ENCODE measurements at regions not wholly inside any gene's neighbourhood (a gene's known extent, or its start where the extent isn't known, plus 50 kb on each side); places are given as distances from the start of the nearest gene placed in this dataset.

- in situ Hi-C loops (cut with MboI; ENCODE audit: low pct_ligation_motif_present in 1 of 4, low pct_unique_long_range_greater_than_20kb in 1 of 4, low sequenced_read_pairs in 3 of 4): no loop called here
- TF ChIP-seq POLR2A (IDR thresholded peaks at IDR 0.05) (no peak), EP300 (IDR thresholded peaks at IDR 0.05; ENCODE audit: low read depth) (no peak), POLR2AphosphoS5 (IDR thresholded peaks at IDR 0.05) (no peak)
- TF ChIP-seq, protein P1, sequence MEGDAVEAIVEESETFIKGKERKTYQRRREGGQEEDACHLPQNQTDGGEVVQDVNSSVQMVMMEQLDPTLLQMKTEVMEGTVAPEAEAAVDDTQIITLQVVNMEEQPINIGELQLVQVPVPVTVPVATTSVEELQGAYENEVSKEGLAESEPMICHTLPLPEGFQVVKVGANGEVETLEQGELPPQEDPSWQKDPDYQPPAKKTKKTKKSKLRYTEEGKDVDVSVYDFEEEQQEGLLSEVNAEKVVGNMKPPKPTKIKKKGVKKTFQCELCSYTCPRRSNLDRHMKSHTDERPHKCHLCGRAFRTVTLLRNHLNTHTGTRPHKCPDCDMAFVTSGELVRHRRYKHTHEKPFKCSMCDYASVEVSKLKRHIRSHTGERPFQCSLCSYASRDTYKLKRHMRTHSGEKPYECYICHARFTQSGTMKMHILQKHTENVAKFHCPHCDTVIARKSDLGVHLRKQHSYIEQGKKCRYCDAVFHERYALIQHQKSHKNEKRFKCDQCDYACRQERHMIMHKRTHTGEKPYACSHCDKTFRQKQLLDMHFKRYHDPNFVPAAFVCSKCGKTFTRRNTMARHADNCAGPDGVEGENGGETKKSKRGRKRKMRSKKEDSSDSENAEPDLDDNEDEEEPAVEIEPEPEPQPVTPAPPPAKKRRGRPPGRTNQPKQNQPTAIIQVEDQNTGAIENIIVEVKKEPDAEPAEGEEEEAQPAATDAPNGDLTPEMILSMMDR (IDR thresholded peaks at IDR 0.05): no peak
Observed at GRCh38 chr6:122187186-122187585, 212.3 kb upstream of the HSF2 start.

GRCh38 chr6:122198922-122199321 lies 200.5 kb upstream of the HSF2 start:
- H3K9me3 ChIP-seq: no peaks in the 10 kb centered on the region
- WGBS, 2 donors (ENCODE audit: low coverage in 1 of 2): 82 to 94% methylated on average over 1 of the region's 1 CpG
- TF ChIP-seq POLR2A (IDR thresholded peaks at IDR 0.05) (no peak), EP300 (IDR thresholded peaks at IDR 0.05; ENCODE audit: low read depth) (no peak), POLR2AphosphoS5 (IDR thresholded peaks at IDR 0.05) (no peak)
- TF ChIP-seq, protein P1 (IDR thresholded peaks at IDR 0.05): no peak
- H3K4me1 ChIP-seq: no peaks in the 10 kb centered on the region
- intact Hi-C loops (cut with DNase I; ENCODE audit: low total_unique reads) (no loop called here), in situ Hi-C loops (cut with MboI; ENCODE audit: low pct_ligation_motif_present in 1 of 4, low pct_unique_long_range_greater_than_20kb in 1 of 4, low sequenced_read_pairs in 3 of 4) (no loop called here)
- no peaks in the 10 kb centered on the region for H3K36me3 ChIP-seq
- DNase-seq: no peak
- H3K4me3 ChIP-seq: no peak overlapping the region
- H3K27me3 ChIP-seq: no peaks in the 10 kb centered on the region
- no peak overlapping the region for H3K27ac ChIP-seq

More at GRCh38 chr6:122187186-122187585, 212.3 kb upstream of the HSF2 start:
- H3K36me3 ChIP-seq: no peaks in the 10 kb centered on the region
- intact Hi-C loops (cut with DNase I; ENCODE audit: low total_unique reads): loop anchor here (10.0 kb wide), 1 partner anchor 772 kb away; no protein-coding TSS in a partner anchor
- no peaks in the 10 kb centered on the region for H3K27me3 ChIP-seq
- H3K4me3 ChIP-seq: no peak overlapping the region
- no peaks in the 10 kb centered on the region for H3K9me3 ChIP-seq
- 92 to 94% methylated on average over 1 of the region's 1 CpG for WGBS, 2 donors (ENCODE audit: low coverage in 1 of 2)
- H3K27ac ChIP-seq: no peak overlapping the region
- H3K4me1 ChIP-seq: no peaks in the 10 kb centered on the region
- DNase-seq: no peak

GRCh38 chr6:122200440-122200839 lies 199.0 kb upstream of the HSF2 start:
- TF ChIP-seq POLR2AphosphoS5 (IDR thresholded peaks at IDR 0.05) (no peak), POLR2A (IDR thresholded peaks at IDR 0.05) (no peak), EP300 (IDR thresholded peaks at IDR 0.05; ENCODE audit: low read depth) (no peak)
- TF ChIP-seq, protein P1 (IDR thresholded peaks at IDR 0.05): no peak
- H3K27me3 ChIP-seq: no peaks in the 10 kb centered on the region
- no peaks in the 10 kb centered on the region for H3K36me3 ChIP-seq
- intact Hi-C loops (cut with DNase I; ENCODE audit: low total_unique reads) (no loop called here), in situ Hi-C loops (cut with MboI; ENCODE audit: low pct_ligation_motif_present in 1 of 4, low pct_unique_long_range_greater_than_20kb in 1 of 4, low sequenced_read_pairs in 3 of 4) (no loop called here)
- no peak overlapping the region for H3K27ac ChIP-seq
- H3K9me3 ChIP-seq: no peaks in the 10 kb centered on the region
- no peak for DNase-seq
- H3K4me3 ChIP-seq: no peak overlapping the region
- H3K4me1 ChIP-seq: no peaks in the 10 kb centered on the region
- WGBS, 2 donors (ENCODE audit: low coverage in 1 of 2): 36 to 78% methylated on average over 1 of the region's 1 CpG

DNA sequence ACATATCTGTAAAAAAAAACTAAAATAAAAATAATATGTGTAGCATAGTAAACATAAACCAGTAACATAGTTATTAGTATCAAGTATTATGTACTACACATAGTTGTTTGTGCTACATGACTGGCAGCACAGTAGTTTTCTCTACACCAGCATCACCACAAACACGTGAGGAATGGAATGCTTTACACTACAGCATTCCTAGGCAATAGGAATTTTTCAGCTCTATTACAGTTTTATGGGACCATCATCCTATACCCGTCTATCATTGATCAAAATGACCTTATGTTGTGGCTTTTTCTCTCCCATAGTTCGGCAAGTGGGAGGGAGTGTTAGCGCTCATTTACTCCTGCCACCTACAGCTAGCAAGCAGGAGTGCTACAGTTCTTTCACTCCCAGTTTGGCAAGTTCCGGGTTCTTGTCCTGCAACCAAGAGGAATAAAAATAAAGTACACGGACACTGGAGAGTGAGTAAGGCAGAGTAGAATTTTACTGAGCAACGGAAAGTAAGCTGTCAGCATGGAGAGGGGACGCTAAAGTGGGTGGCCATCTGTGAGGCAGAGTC lies 196.8 kb upstream of the HSF2 start:
- H3K27me3 ChIP-seq: no peaks in the 10 kb centered on the region
- H3K36me3 ChIP-seq: no peaks in the 10 kb centered on the region
- H3K4me1 ChIP-seq: no peaks in the 10 kb centered on the region
- intact Hi-C loops (cut with DNase I; ENCODE audit: low total_unique reads) (no loop called here), in situ Hi-C loops (cut with MboI; ENCODE audit: low pct_ligation_motif_present in 1 of 4, low pct_unique_long_range_greater_than_20kb in 1 of 4, low sequenced_read_pairs in 3 of 4) (no loop called here)
- no peak for TF ChIP-seq EP300 (IDR thresholded peaks at IDR 0.05; ENCODE audit: low read depth)
- no peak for TF ChIP-seq POLR2A (IDR thresholded peaks at IDR 0.05)
- TF ChIP-seq POLR2AphosphoS5 (IDR thresholded peaks at IDR 0.05): no peak
- TF ChIP-seq, protein P1 (IDR thresholded peaks at IDR 0.05): no peak
- no peak overlapping the region for H3K4me3 ChIP-seq
- 76 to 83% methylated on average over 8 of the region's 8 CpGs for WGBS, 2 donors (ENCODE audit: low coverage in 1 of 2)
- H3K27ac ChIP-seq: no peak overlapping the region
- DNase-seq: no peak
- no peaks in the 10 kb centered on the region for H3K9me3 ChIP-seq

Data from transverse colon (tissue), 4 donors.